ENCODE measurements at regions not wholly inside any gene's neighbourhood (a gene's known extent, or its start where the extent isn't known, plus 50 kb on each side); places are given as distances from the start of the nearest gene placed in this dataset.

DNA sequence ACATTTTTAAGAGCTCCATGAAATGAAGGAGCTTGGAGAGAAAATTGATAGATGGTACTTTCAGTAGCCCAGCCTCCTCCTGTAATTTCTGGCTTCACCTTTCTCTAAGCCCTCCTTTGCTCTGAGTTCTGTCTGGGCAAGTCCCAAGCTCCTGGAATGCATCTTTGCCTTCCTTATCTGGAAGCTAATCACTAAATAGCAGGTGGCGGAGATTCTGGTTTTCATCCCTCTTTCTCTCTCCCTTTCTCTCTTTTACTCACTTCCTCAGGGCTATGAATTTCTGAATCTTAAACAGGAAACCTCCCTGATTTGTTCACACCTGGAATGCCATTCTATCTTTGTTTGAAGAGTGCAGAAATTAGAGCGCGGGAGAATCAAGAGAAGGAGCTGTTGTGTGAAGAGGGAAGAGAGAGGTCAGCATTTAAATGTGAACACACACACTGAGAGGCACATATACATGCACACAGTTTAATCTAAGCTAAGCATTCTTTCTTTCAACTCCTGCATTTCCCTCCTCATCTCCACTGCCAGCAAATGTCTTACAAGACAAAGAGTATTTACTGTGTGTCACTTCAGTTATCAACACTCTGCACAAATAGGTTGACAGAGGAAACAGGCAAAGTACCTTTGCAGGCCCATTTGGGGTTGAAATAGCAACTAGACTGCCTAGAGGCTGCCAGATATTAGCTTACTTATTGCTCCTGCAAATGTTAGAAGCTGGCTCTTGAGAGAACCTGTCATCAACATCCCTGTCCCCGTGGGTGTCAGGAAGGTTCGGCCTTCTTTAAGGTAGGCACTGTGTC lies 199.4 kb upstream of the CAMK1G start:
- 88% methylated on average over 5 of the region's 5 CpGs for WGBS
- peak overlapping the region; percentile 7 for H2AK5ac ChIP-seq (ENCODE audit: low read length, severe bottlenecking)
- no peak overlapping the region for H3K4me2 ChIP-seq (ENCODE audit: low read length, poor library complexity, severe bottlenecking)
- DNase-seq: no peak
- H4K91ac ChIP-seq (ENCODE audit: low read length): no peak overlapping the region
- no peaks in the 10 kb centered on the region for H3K36me3 ChIP-seq (ENCODE audit: control insufficient read depth in 1 of 2, insufficient read depth in 2 of 2, low read depth in 1 of 2, low read length in 2 of 2)
- no peak overlapping the region for H3K27ac ChIP-seq (ENCODE audit: low read length, poor library complexity, severe bottlenecking)
- no peak overlapping the region for H2BK15ac ChIP-seq (ENCODE audit: low read depth, poor library complexity, severe bottlenecking)
- H2BK12ac ChIP-seq (ENCODE audit: low read length in 2 of 2): no peak overlapping the region
- no peak overlapping the region for H3K9ac ChIP-seq (ENCODE audit: low read length)
- no peaks in the 10 kb centered on the region for H3K27me3 ChIP-seq (ENCODE audit: control insufficient read depth in 1 of 2, insufficient read depth in 1 of 2, low read length in 2 of 2)
- H3K14ac ChIP-seq (ENCODE audit: low read length in 2 of 2): no peak overlapping the region
- no peak overlapping the region for H3K18ac ChIP-seq (ENCODE audit: low read depth in 1 of 2, low read length in 2 of 2)
- H3K9me3 ChIP-seq (ENCODE audit: control insufficient read depth, low read length): no peaks in the 10 kb centered on the region
- H3K4me3 ChIP-seq (ENCODE audit: insufficient read depth in 1 of 2, low read depth in 1 of 2, low read length in 2 of 2): no peak overlapping the region
- no peak overlapping the region for H2BK120ac ChIP-seq (ENCODE audit: low read depth, low read length)
- no peak overlapping the region for H4K8ac ChIP-seq (ENCODE audit: low read length)
- no peak overlapping the region for H2AFZ ChIP-seq (ENCODE audit: low read depth, low read length)
- H3K79me1 ChIP-seq (replicated peaks; ENCODE audit: low read length, poor library complexity, severe bottlenecking): no peaks in the 10 kb centered on the region
- no peak overlapping the region for H3K4ac ChIP-seq (ENCODE audit: low read depth in 1 of 2, low read length in 2 of 2)
- no peak overlapping the region for H2BK5ac ChIP-seq (ENCODE audit: low read depth, low read length, poor library complexity, severe bottlenecking)
- H3K4me1 ChIP-seq (ENCODE audit: control insufficient read depth, insufficient read depth, low read depth, low read length): peaks cover 7% of the 10 kb centered on the region
- H3K23ac ChIP-seq (ENCODE audit: low read length in 2 of 2): no peak overlapping the region

- WGBS: 100% methylated on average over 2 of the region's 2 CpGs
- no peak overlapping the region for H2AK5ac ChIP-seq (ENCODE audit: low read length, severe bottlenecking)
- H3K4me3 ChIP-seq (ENCODE audit: insufficient read depth in 1 of 2, low read depth in 1 of 2, low read length in 2 of 2): no peak overlapping the region
- H2BK120ac ChIP-seq (ENCODE audit: low read depth, low read length): no peak overlapping the region
- H2BK5ac ChIP-seq (ENCODE audit: low read depth, low read length, poor library complexity, severe bottlenecking): no peak overlapping the region
- H3K4me1 ChIP-seq (ENCODE audit: control insufficient read depth, insufficient read depth, low read depth, low read length): peaks cover 10% of the 10 kb centered on the region
- DNase-seq: no peak
- H2AFZ ChIP-seq (ENCODE audit: low read depth, low read length): no peak overlapping the region
- H2BK15ac ChIP-seq (ENCODE audit: low read depth, poor library complexity, severe bottlenecking): no peak overlapping the region
- H3K79me1 ChIP-seq (replicated peaks; ENCODE audit: low read length, poor library complexity, severe bottlenecking): no peaks in the 10 kb centered on the region
- no peak overlapping the region for H3K9ac ChIP-seq (ENCODE audit: low read length)
- H2BK12ac ChIP-seq (ENCODE audit: low read length in 2 of 2): no peak overlapping the region
- no peak overlapping the region for H3K23ac ChIP-seq (ENCODE audit: low read length in 2 of 2)
- H4K91ac ChIP-seq (ENCODE audit: low read length): no peak overlapping the region
- no peak overlapping the region for H3K14ac ChIP-seq (ENCODE audit: low read length in 2 of 2)
- no peaks in the 10 kb centered on the region for H3K9me3 ChIP-seq (ENCODE audit: control insufficient read depth, low read length)
- no peak overlapping the region for H3K4ac ChIP-seq (ENCODE audit: low read depth in 1 of 2, low read length in 2 of 2)
- H3K18ac ChIP-seq (ENCODE audit: low read depth in 1 of 2, low read length in 2 of 2): no peak overlapping the region
- no peaks in the 10 kb centered on the region for H3K27me3 ChIP-seq (ENCODE audit: control insufficient read depth in 1 of 2, insufficient read depth in 1 of 2, low read length in 2 of 2)
- no peak overlapping the region for H3K4me2 ChIP-seq (ENCODE audit: low read length, poor library complexity, severe bottlenecking)
- no peak overlapping the region for H4K8ac ChIP-seq (ENCODE audit: low read length)
- H3K27ac ChIP-seq (ENCODE audit: low read length, poor library complexity, severe bottlenecking): no peak overlapping the region
- H3K36me3 ChIP-seq (ENCODE audit: control insufficient read depth in 1 of 2, insufficient read depth in 2 of 2, low read depth in 1 of 2, low read length in 2 of 2): no peaks in the 10 kb centered on the region
Measured at GRCh38 chr1:209384710-209385550, 198.6 kb upstream of the CAMK1G start.

GRCh38 chr1:209386156-209386555 lies 197.4 kb upstream of the CAMK1G start:
- no peak overlapping the region for H4K91ac ChIP-seq (ENCODE audit: low read length)
- no peaks in the 10 kb centered on the region for H3K79me1 ChIP-seq (replicated peaks; ENCODE audit: low read length, poor library complexity, severe bottlenecking)
- H3K36me3 ChIP-seq (ENCODE audit: control insufficient read depth in 1 of 2, insufficient read depth in 2 of 2, low read depth in 1 of 2, low read length in 2 of 2): no peaks in the 10 kb centered on the region
- H3K4me3 ChIP-seq (ENCODE audit: insufficient read depth in 1 of 2, low read depth in 1 of 2, low read length in 2 of 2): no peak overlapping the region
- H3K18ac ChIP-seq (ENCODE audit: low read depth in 1 of 2, low read length in 2 of 2): no peak overlapping the region
- no peak for DNase-seq
- H2AK5ac ChIP-seq (ENCODE audit: low read length, severe bottlenecking): no peak overlapping the region
- H3K27ac ChIP-seq (ENCODE audit: low read length, poor library complexity, severe bottlenecking): no peak overlapping the region
- H3K4me1 ChIP-seq (ENCODE audit: control insufficient read depth, insufficient read depth, low read depth, low read length): peaks cover 10% of the 10 kb centered on the region
- no peak overlapping the region for H2BK5ac ChIP-seq (ENCODE audit: low read depth, low read length, poor library complexity, severe bottlenecking)
- H3K4ac ChIP-seq (ENCODE audit: low read depth in 1 of 2, low read length in 2 of 2): no peak overlapping the region
- H3K23ac ChIP-seq (ENCODE audit: low read length in 2 of 2): no peak overlapping the region
- no peak overlapping the region for H2BK120ac ChIP-seq (ENCODE audit: low read depth, low read length)
- H3K14ac ChIP-seq (ENCODE audit: low read length in 2 of 2): no peak overlapping the region
- 67% methylated on average over 1 of the region's 2 CpGs for WGBS
- no peaks in the 10 kb centered on the region for H3K27me3 ChIP-seq (ENCODE audit: control insufficient read depth in 1 of 2, insufficient read depth in 1 of 2, low read length in 2 of 2)
- no peak overlapping the region for H3K4me2 ChIP-seq (ENCODE audit: low read length, poor library complexity, severe bottlenecking)
- H4K8ac ChIP-seq (ENCODE audit: low read length): no peak overlapping the region
- no peaks in the 10 kb centered on the region for H3K9me3 ChIP-seq (ENCODE audit: control insufficient read depth, low read length)
- H2AFZ ChIP-seq (ENCODE audit: low read depth, low read length): no peak overlapping the region
- H3K9ac ChIP-seq (ENCODE audit: low read length): no peak overlapping the region
- no peak overlapping the region for H2BK15ac ChIP-seq (ENCODE audit: low read depth, poor library complexity, severe bottlenecking)
- H2BK12ac ChIP-seq (ENCODE audit: low read length in 2 of 2): no peak overlapping the region

DNA sequence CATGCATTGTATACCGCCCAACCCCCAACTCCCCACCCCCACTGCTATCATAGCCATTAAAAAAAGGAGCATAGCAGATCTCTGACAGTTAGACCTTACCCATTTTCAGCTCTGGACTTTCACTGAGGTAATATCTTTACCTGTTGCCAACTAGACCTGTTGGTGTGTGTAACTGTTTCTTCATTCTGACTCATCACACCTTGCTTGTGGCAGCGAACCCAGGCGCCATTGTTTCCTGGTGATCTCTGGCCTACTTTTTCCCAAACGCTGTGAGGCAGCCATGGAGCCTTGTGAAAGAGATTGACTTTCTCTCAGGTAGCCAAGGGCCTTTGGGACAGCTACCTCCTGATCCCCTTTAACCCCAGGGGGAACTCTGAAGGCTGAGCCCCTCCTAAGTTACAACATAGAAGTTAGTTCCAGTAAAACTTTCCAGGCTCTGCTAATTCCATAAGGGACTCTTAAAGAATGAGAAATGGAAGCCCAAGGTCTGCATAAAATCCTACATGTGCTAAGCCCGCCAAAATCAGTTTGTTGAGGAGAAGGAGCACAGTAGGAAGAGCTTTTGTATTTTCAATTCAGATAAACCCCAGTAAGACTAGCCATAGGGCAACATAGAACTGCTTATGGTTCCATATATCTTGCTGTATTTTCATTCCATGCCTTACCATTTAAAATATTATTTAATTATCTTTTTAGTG lies 196.1 kb upstream of the CAMK1G start:
- H4K8ac ChIP-seq (ENCODE audit: low read length): no peak overlapping the region
- no peak overlapping the region for H2BK120ac ChIP-seq (ENCODE audit: low read depth, low read length)
- H3K79me1 ChIP-seq (replicated peaks; ENCODE audit: low read length, poor library complexity, severe bottlenecking): no peaks in the 10 kb centered on the region
- no peak overlapping the region for H3K27ac ChIP-seq (ENCODE audit: low read length, poor library complexity, severe bottlenecking)
- H3K4me2 ChIP-seq (ENCODE audit: low read length, poor library complexity, severe bottlenecking): no peak overlapping the region
- H4K91ac ChIP-seq (ENCODE audit: low read length): no peak overlapping the region
- peak overlapping the region; percentile 53 for H2BK5ac ChIP-seq (ENCODE audit: low read depth, low read length, poor library complexity, severe bottlenecking)
- no peak for DNase-seq
- WGBS: 97% methylated on average over 5 of the region's 5 CpGs
- H3K36me3 ChIP-seq (ENCODE audit: control insufficient read depth in 1 of 2, insufficient read depth in 2 of 2, low read depth in 1 of 2, low read length in 2 of 2): no peaks in the 10 kb centered on the region
- no peak overlapping the region for H3K23ac ChIP-seq (ENCODE audit: low read length in 2 of 2)
- H3K14ac ChIP-seq (ENCODE audit: low read length in 2 of 2): no peak overlapping the region
- no peak overlapping the region for H2BK12ac ChIP-seq (ENCODE audit: low read length in 2 of 2)
- H3K4me3 ChIP-seq (ENCODE audit: insufficient read depth in 1 of 2, low read depth in 1 of 2, low read length in 2 of 2): no peak overlapping the region
- peak overlapping the region; percentile 86 for H2AK5ac ChIP-seq (ENCODE audit: low read length, severe bottlenecking)
- H3K4me1 ChIP-seq (ENCODE audit: control insufficient read depth, insufficient read depth, low read depth, low read length): peaks cover 11% of the 10 kb centered on the region
- H3K9ac ChIP-seq (ENCODE audit: low read length): no peak overlapping the region
- no peak overlapping the region for H3K4ac ChIP-seq (ENCODE audit: low read depth in 1 of 2, low read length in 2 of 2)
- H3K9me3 ChIP-seq (ENCODE audit: control insufficient read depth, low read length): no peaks in the 10 kb centered on the region
- no peak overlapping the region for H2BK15ac ChIP-seq (ENCODE audit: low read depth, poor library complexity, severe bottlenecking)
- H2AFZ ChIP-seq (ENCODE audit: low read depth, low read length): no peak overlapping the region
- H3K27me3 ChIP-seq (ENCODE audit: control insufficient read depth in 1 of 2, insufficient read depth in 1 of 2, low read length in 2 of 2): no peaks in the 10 kb centered on the region
- peak overlapping the region in 1 of 2 experiments; percentile 58 for H3K18ac ChIP-seq (ENCODE audit: low read depth in 1 of 2, low read length in 2 of 2)

All from mesenchymal stem cell (in vitro differentiated cells and primary cell).